Progenitor cell of endocrine pancreas (in vitro differentiated cells): ENCODE measurements at regions not wholly inside any gene's neighbourhood (a gene's known extent, or its start where the extent isn't known, plus 50 kb on each side); places are given as distances from the start of the nearest gene placed in this dataset.

Source experiments
- DNase-seq: peaks from one replicate; pipeline ENCODE4 v3.0.0; 2021; ENCODE audit warnings: low spot score; ENCODE audit not compliant: unreplicated experiment
- H3K27ac Mint-ChIP-seq: 2 replicates; pipeline ENCODE4 v1.8.0; 2021; ENCODE audit warnings: mild to moderate bottlenecking, moderate library complexity, mixed read lengths
- H3K27me3 Mint-ChIP-seq: 2 replicates; pipeline ENCODE4 v1.8.0; 2021; ENCODE audit warnings: mixed read lengths
- H3K36me3 Mint-ChIP-seq: 2 replicates; pipeline ENCODE4 v1.8.0; 2022; ENCODE audit warnings: mixed read lengths; ENCODE audit not compliant: insufficient read depth
- H3K4me1 Mint-ChIP-seq: 2 replicates; pipeline ENCODE4 v1.8.0; 2021; ENCODE audit warnings: low read depth, mixed read lengths
- H3K4me3 Mint-ChIP-seq: 2 replicates; pipeline ENCODE4 v1.8.0; 2021; ENCODE audit warnings: low read depth, mild to moderate bottlenecking, moderate library complexity, mixed read lengths
- H3K9me3 Mint-ChIP-seq: 2 replicates; pipeline ENCODE4 v1.8.0; 2021; ENCODE audit warnings: low read depth, mixed read lengths
- TF ChIP-seq, protein P1 (sequence below): fragments of 200-600 bp; sonication (generic); IDR thresholded peaks from one replicate; pipeline ENCODE4 v1.5.0; 2021; ENCODE audit warnings: antibody characterized with exemption, mild to moderate bottlenecking; ENCODE audit not compliant: unreplicated experiment

GRCh38 chr6:4714961-4715501 is 61.2 kb upstream of the CDYL start:
- Mint-ChIP-seq H3K4me1 (no peaks in the 10 kb centered on the region), H3K27me3 (peaks cover 5% of the 10 kb centered on the region), H3K36me3 (no peaks in the 10 kb centered on the region), H3K9me3 (no peaks in the 10 kb centered on the region), H3K4me3 (no peak overlapping the region), H3K27ac (no peak overlapping the region)
- no peak for DNase-seq
- TF ChIP-seq, protein P1, sequence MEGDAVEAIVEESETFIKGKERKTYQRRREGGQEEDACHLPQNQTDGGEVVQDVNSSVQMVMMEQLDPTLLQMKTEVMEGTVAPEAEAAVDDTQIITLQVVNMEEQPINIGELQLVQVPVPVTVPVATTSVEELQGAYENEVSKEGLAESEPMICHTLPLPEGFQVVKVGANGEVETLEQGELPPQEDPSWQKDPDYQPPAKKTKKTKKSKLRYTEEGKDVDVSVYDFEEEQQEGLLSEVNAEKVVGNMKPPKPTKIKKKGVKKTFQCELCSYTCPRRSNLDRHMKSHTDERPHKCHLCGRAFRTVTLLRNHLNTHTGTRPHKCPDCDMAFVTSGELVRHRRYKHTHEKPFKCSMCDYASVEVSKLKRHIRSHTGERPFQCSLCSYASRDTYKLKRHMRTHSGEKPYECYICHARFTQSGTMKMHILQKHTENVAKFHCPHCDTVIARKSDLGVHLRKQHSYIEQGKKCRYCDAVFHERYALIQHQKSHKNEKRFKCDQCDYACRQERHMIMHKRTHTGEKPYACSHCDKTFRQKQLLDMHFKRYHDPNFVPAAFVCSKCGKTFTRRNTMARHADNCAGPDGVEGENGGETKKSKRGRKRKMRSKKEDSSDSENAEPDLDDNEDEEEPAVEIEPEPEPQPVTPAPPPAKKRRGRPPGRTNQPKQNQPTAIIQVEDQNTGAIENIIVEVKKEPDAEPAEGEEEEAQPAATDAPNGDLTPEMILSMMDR = no peak

DNA sequence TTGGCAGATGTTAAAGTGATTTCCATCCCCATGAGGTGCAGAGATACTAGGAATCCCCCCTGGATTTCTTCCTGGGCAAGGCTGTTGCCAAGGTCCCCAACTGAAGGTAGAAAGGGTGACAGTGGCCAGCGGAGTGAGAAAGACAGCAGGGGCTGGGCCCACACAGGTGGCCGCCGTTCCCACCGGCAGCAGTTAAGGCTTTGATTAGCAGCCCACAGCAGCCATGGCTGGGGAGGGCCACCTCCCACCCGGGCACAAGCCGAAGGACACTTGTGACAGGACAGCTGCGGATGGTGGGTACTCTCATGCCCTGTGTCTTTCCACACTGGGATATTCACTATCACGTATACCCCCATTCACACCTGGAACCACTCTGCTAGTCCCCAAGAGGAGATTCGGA is 63.9 kb upstream of the CDYL start:
- Mint-ChIP-seq H3K9me3 (no peaks in the 10 kb centered on the region), H3K4me3 (no peak overlapping the region), H3K4me1 (no peaks in the 10 kb centered on the region), H3K36me3 (no peaks in the 10 kb centered on the region), H3K27me3 (peaks cover 5% of the 10 kb centered on the region), H3K27ac (no peak overlapping the region)
- TF ChIP-seq, protein P1 = no peak
- no peak for DNase-seq

DNA sequence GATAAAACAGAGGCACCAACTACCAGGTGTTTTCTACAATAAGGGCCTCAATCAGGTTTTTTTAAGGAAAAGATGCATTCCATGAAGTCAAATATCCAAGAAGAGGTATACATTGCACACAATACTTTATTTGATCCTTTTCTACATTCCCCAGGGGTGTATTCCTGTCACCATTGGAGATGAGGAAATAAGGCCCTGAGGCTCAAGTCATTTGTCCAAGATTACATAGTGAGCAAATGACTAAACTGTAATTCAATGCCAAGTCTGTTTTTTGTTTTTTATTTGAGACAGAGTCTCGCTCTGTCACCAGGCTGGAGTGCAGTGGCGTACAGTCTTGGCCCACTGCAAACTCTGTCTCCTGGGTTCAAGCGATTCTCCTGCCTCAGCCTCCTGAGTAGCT is 69.2 kb upstream of the CDYL start:
- TF ChIP-seq, protein P1 = no peak
- H3K4me1 Mint-ChIP-seq = no peaks in the 10 kb centered on the region
- no peak overlapping the region for H3K4me3 Mint-ChIP-seq
- no peak overlapping the region for H3K27ac Mint-ChIP-seq
- no peak for DNase-seq
- no peaks in the 10 kb centered on the region for H3K36me3 Mint-ChIP-seq
- peaks cover 9% of the 10 kb centered on the region for H3K27me3 Mint-ChIP-seq
- H3K9me3 Mint-ChIP-seq = no peaks in the 10 kb centered on the region

- Mint-ChIP-seq H3K27ac (no peak overlapping the region), H3K36me3 (no peaks in the 10 kb centered on the region), H3K27me3 (peaks cover 9% of the 10 kb centered on the region), H3K4me1 (no peaks in the 10 kb centered on the region), H3K9me3 (no peaks in the 10 kb centered on the region), H3K4me3 (no peak overlapping the region)
- TF ChIP-seq, protein P1 = no peak
- DNase-seq = no peak
Measured at GRCh38 chr6:4705809-4706208, 70.4 kb upstream of the CDYL start.

GRCh38 chr6:4703382-4703781 is 72.8 kb upstream of the CDYL start:
- Mint-ChIP-seq H3K36me3 (no peaks in the 10 kb centered on the region), H3K9me3 (no peaks in the 10 kb centered on the region), H3K4me1 (no peaks in the 10 kb centered on the region), H3K27me3 (peaks cover 6% of the 10 kb centered on the region), H3K27ac (no peak overlapping the region), H3K4me3 (no peak overlapping the region)
- no peak for DNase-seq
- TF ChIP-seq, protein P1 = no peak
